ENCODE measurements at regions not wholly inside any gene's neighbourhood (a gene's known extent, or its start where the extent isn't known, plus 50 kb on each side); places are given as distances from the start of the nearest gene placed in this dataset.

- intact Hi-C loops (cut with micrococcal nuclease; ENCODE audit: unreplicated experiment) (loop anchor here (10.0 kb wide), 1 partner anchor 158 kb away; the partner anchor contains the start of gene OR5A2), in situ Hi-C loops (cut with HindIII; ENCODE audit: low pct_unique_long_range_greater_than_20kb, low sequenced_read_pairs) (no loop called here)
- DNase-seq (ENCODE audit: low read depth, low spot score) (no peak), ATAC-seq (no peak)
- CTCF ChIA-PET: no interaction called here
- H3K27ac ChIP-seq (ENCODE audit: low read length): no peak overlapping the region
- BruUV-seq (replicated peaks): no TSS peak
- no peaks in the 10 kb centered on the region for H3K4me1 ChIP-seq (ENCODE audit: control insufficient read depth, insufficient read depth, low read length)
- H3K9me3 ChIP-seq (ENCODE audit: control insufficient read depth, insufficient read depth, low read depth, low read length): no peaks in the 10 kb centered on the region
- POLR2A ChIA-PET: no interaction called here
- H3K4me3 ChIP-seq (ENCODE audit: low read depth in 2 of 2, low read length in 2 of 2): no peak overlapping the region
- TF ChIP-seq, protein P1, sequence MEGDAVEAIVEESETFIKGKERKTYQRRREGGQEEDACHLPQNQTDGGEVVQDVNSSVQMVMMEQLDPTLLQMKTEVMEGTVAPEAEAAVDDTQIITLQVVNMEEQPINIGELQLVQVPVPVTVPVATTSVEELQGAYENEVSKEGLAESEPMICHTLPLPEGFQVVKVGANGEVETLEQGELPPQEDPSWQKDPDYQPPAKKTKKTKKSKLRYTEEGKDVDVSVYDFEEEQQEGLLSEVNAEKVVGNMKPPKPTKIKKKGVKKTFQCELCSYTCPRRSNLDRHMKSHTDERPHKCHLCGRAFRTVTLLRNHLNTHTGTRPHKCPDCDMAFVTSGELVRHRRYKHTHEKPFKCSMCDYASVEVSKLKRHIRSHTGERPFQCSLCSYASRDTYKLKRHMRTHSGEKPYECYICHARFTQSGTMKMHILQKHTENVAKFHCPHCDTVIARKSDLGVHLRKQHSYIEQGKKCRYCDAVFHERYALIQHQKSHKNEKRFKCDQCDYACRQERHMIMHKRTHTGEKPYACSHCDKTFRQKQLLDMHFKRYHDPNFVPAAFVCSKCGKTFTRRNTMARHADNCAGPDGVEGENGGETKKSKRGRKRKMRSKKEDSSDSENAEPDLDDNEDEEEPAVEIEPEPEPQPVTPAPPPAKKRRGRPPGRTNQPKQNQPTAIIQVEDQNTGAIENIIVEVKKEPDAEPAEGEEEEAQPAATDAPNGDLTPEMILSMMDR (IDR thresholded peaks at IDR 0.05): no peak
- TF ChIP-seq SIN3A (IDR thresholded peaks at IDR 0.05; ENCODE audit: borderline replicate concordance, insufficient read depth, low read depth, low read length) (no peak), TCF7L2 (IDR thresholded peaks at IDR 0.05; ENCODE audit: low read depth, low read length) (no peak), POLR2AphosphoS5 (IDR thresholded peaks at IDR 0.05; ENCODE audit: low read depth, low read length) (no peak)
- TF ChIP-seq, protein P2, sequence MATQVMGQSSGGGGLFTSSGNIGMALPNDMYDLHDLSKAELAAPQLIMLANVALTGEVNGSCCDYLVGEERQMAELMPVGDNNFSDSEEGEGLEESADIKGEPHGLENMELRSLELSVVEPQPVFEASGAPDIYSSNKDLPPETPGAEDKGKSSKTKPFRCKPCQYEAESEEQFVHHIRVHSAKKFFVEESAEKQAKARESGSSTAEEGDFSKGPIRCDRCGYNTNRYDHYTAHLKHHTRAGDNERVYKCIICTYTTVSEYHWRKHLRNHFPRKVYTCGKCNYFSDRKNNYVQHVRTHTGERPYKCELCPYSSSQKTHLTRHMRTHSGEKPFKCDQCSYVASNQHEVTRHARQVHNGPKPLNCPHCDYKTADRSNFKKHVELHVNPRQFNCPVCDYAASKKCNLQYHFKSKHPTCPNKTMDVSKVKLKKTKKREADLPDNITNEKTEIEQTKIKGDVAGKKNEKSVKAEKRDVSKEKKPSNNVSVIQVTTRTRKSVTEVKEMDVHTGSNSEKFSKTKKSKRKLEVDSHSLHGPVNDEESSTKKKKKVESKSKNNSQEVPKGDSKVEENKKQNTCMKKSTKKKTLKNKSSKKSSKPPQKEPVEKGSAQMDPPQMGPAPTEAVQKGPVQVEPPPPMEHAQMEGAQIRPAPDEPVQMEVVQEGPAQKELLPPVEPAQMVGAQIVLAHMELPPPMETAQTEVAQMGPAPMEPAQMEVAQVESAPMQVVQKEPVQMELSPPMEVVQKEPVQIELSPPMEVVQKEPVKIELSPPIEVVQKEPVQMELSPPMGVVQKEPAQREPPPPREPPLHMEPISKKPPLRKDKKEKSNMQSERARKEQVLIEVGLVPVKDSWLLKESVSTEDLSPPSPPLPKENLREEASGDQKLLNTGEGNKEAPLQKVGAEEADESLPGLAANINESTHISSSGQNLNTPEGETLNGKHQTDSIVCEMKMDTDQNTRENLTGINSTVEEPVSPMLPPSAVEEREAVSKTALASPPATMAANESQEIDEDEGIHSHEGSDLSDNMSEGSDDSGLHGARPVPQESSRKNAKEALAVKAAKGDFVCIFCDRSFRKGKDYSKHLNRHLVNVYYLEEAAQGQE (IDR thresholded peaks at IDR 0.05; ENCODE audit: insufficient read depth in 1 of 2, low read depth in 2 of 2, low read length in 1 of 2): no peak
- no peaks in the 10 kb centered on the region for H3K27me3 ChIP-seq (ENCODE audit: control insufficient read depth, insufficient read depth, low read length)
- H3K36me3 ChIP-seq (ENCODE audit: control insufficient read depth, insufficient read depth, low read length): no peaks in the 10 kb centered on the region
Observed at GRCh38 chr11:59267196-59267595, 54.5 kb upstream of the MPEG1 start.

DNA sequence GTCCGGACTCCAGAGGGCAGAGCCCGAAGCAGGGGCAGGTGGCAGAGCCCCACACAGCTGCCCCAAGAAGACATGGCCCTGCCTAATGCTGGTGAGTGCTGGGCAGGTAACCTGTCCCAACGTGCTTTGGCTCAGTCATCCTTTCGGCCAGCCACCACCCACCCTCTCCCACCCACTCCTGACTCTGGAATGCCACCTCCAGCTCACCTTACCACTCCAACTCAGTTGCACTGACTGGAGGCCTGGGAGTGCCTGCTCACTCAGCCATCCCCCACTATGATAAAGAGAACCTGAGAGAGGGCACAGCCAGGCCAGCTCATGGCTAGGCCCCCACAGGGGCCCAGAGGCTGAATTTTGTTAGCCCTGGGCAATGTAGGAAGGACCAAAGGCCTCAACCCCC lies 53.8 kb upstream of the MPEG1 start:
- H3K4me3 ChIP-seq (ENCODE audit: low read depth in 2 of 2, low read length in 2 of 2): no peak overlapping the region
- BruUV-seq (replicated peaks): no TSS peak
- ChIA-PET CTCF (interaction anchor here (0.7 kb wide), 1 partner anchor 214 kb away, joined by 3 read pairs; no protein-coding TSS in a partner anchor), POLR2A (interaction anchor here (0.6 kb wide), 1 partner anchor 30 kb away, joined by 3 read pairs; no protein-coding TSS in a partner anchor)
- TF ChIP-seq, protein P1 (IDR thresholded peaks at IDR 0.05): no peak
- TF ChIP-seq TCF7L2 (IDR thresholded peaks at IDR 0.05; ENCODE audit: low read depth, low read length) (no peak), POLR2AphosphoS5 (IDR thresholded peaks at IDR 0.05; ENCODE audit: low read depth, low read length) (no peak), SIN3A (IDR thresholded peaks at IDR 0.05; ENCODE audit: borderline replicate concordance, insufficient read depth, low read depth, low read length) (no peak)
- TF ChIP-seq, protein P2 (IDR thresholded peaks at IDR 0.05; ENCODE audit: insufficient read depth in 1 of 2, low read depth in 2 of 2, low read length in 1 of 2): no peak
- H3K27me3 ChIP-seq (ENCODE audit: control insufficient read depth, insufficient read depth, low read length): no peaks in the 10 kb centered on the region
- H3K4me1 ChIP-seq (ENCODE audit: control insufficient read depth, insufficient read depth, low read length): no peaks in the 10 kb centered on the region
- ATAC-seq: no peak
- H3K9me3 ChIP-seq (ENCODE audit: control insufficient read depth, insufficient read depth, low read depth, low read length): no peaks in the 10 kb centered on the region
- intact Hi-C loops (cut with micrococcal nuclease; ENCODE audit: unreplicated experiment) (loop anchor here (10.0 kb wide), 1 partner anchor 158 kb away; the partner anchor contains the start of gene OR5A2), in situ Hi-C loops (cut with HindIII; ENCODE audit: low pct_unique_long_range_greater_than_20kb, low sequenced_read_pairs) (no loop called here)
- no peaks in the 10 kb centered on the region for H3K36me3 ChIP-seq (ENCODE audit: control insufficient read depth, insufficient read depth, low read length)
- H3K27ac ChIP-seq (ENCODE audit: low read length): no peak overlapping the region
- no peak for DNase-seq (ENCODE audit: low read depth, low spot score)
